MM.1S (cell line): ENCODE measurements at regions not wholly inside any gene's neighbourhood (a gene's known extent, or its start where the extent isn't known, plus 50 kb on each side); places are given as distances from the start of the nearest gene placed in this dataset.

Experiments
- CTCF ChIP-seq: fragments of 300-600 bp; sonication (generic); IDR thresholded peaks from 2 replicates; pipeline ENCODE4 v1.5.1; 2016; ENCODE audit warnings: antibody characterized with exemption, low read length, mixed read lengths
- EZH2 ChIP-seq: fragments of 300-600 bp; sonication (generic); optimal IDR thresholded peaks from 2 replicates; pipeline ENCODE3; 2017; ENCODE audit warnings: low read depth, mild to moderate bottlenecking, antibody characterized with exemption, low read length, mixed read lengths

- no peak for TF ChIP-seq CTCF
- TF ChIP-seq EZH2: no peak
Observed at GRCh38 chr4:30930276-30930675, 210.1 kb downstream of the PCDH7 start.
